SK-N-SH treated with all-trans-retinoic acid at 6 μM for 48 hours (cell line): ENCODE measurements at regions not wholly inside any gene's neighbourhood (a gene's known extent, or its start where the extent isn't known, plus 50 kb on each side); places are given as distances from the start of the nearest gene placed in this dataset.

Experiments
- ATAC-seq: fragments of 200-7000 bp; cut with Tn5 transposase; 3 replicates; pipeline ENCODE4 v1.9.1; 2020; ENCODE audit warnings: mild to moderate bottlenecking, moderate library complexity
- ARNTL ChIP-seq: fragments of 450-650 bp; formaldehyde crosslinking; IDR thresholded peaks from 2 replicates; pipeline ENCODE4 v1.5.0; 2020; ENCODE audit warnings: low read depth, mild to moderate bottlenecking, moderate library complexity, borderline replicate concordance
- BACH2 ChIP-seq: fragments of 250-450 bp; sonication (Bioruptor Pico); IDR thresholded peaks from 2 replicates; pipeline ENCODE4 v1.9.0; 2021; ENCODE audit warnings: mild to moderate bottlenecking, borderline replicate concordance
- CSDC2 ChIP-seq: fragments of 250-450 bp; sonication (Bioruptor Pico); IDR thresholded peaks from 2 replicates; pipeline ENCODE4 v1.5.0; 2020; ENCODE audit warnings: mild to moderate bottlenecking, moderate library complexity
- ESRRG ChIP-seq: fragments of 250-450 bp; sonication (Bioruptor Pico); IDR thresholded peaks from 2 replicates; pipeline ENCODE4 v1.6.1; 2021; ENCODE audit warnings: mild to moderate bottlenecking
- GLIS3 ChIP-seq: fragments of 250-450 bp; sonication (Bioruptor Pico); IDR thresholded peaks from 2 replicates; pipeline ENCODE4 v1.5.0; 2020; ENCODE audit warnings: mild to moderate bottlenecking, moderate library complexity
- ISL1 ChIP-seq: fragments of 250-450 bp; sonication (Bioruptor Pico); IDR thresholded peaks from 2 replicates; pipeline ENCODE4 v2.1.2; 2022; ENCODE audit warnings: mild to moderate bottlenecking, moderate library complexity
- OSR1 ChIP-seq: fragments of 250-450 bp; sonication (Bioruptor Pico); IDR thresholded peaks from 2 replicates; pipeline ENCODE4 v1.8.0; 2022; ENCODE audit warnings: moderate library complexity, mild to moderate bottlenecking, inconsistent platforms
- PPARA ChIP-seq: fragments of 250-450 bp; sonication (Bioruptor Pico); IDR thresholded peaks from 2 replicates; pipeline ENCODE4 v1.5.0; 2020; ENCODE audit warnings: mild to moderate bottlenecking, borderline replicate concordance
- RARB ChIP-seq: fragments of 250-450 bp; sonication (Bioruptor Pico); IDR thresholded peaks from 2 replicates; pipeline ENCODE4 v1.8.0; 2021; ENCODE audit warnings: mild to moderate bottlenecking, moderate library complexity
- SNAI2 ChIP-seq: fragments of 250-450 bp; sonication (Bioruptor Pico); IDR thresholded peaks from 2 replicates; pipeline ENCODE4 v1.5.0; 2020; ENCODE audit warnings: mild to moderate bottlenecking, moderate library complexity
- TCF4 ChIP-seq: fragments of 250-450 bp; sonication (Bioruptor Pico); IDR thresholded peaks from 2 replicates; pipeline ENCODE4 v1.8.0; 2021; ENCODE audit warnings: mild to moderate bottlenecking, moderate library complexity, borderline replicate concordance
- TOX ChIP-seq: fragments of 250-450 bp; sonication (Bioruptor Pico); IDR thresholded peaks from 2 replicates; pipeline ENCODE4 v1.8.0; 2021; ENCODE audit warnings: mild to moderate bottlenecking, moderate library complexity, borderline replicate concordance
- ZC3H10 ChIP-seq: fragments of 250-450 bp; sonication (Bioruptor Pico); IDR thresholded peaks from 2 replicates; pipeline ENCODE4 v1.5.1; 2021; ENCODE audit warnings: mild to moderate bottlenecking, moderate library complexity
- ZFP3 ChIP-seq: fragments of 250-450 bp; sonication (Bioruptor Pico); IDR thresholded peaks from 2 replicates; pipeline ENCODE4 v1.5.0; 2020; ENCODE audit warnings: mild to moderate bottlenecking, moderate library complexity
- ZFP30 ChIP-seq: fragments of 450-650 bp; formaldehyde crosslinking; IDR thresholded peaks from 2 replicates; pipeline ENCODE4 v1.5.0; 2022; ENCODE audit warnings: mild to moderate bottlenecking, moderate library complexity
- ZNF565 ChIP-seq: fragments of 450-650 bp; formaldehyde crosslinking; conservative IDR thresholded peaks from 2 replicates; pipeline ENCODE4 v1.5.0; 2020; ENCODE audit warnings: low read depth, mild to moderate bottlenecking, moderate library complexity
- ZNF70 ChIP-seq: fragments of 450-650 bp; formaldehyde crosslinking; IDR thresholded peaks from 2 replicates; pipeline ENCODE4 v1.5.0; 2020; ENCODE audit warnings: mild to moderate bottlenecking, moderate library complexity
- ZNF8 ChIP-seq: fragments of 450-650 bp; formaldehyde crosslinking; IDR thresholded peaks from 2 replicates; pipeline ENCODE4 v1.5.0; 2020; ENCODE audit warnings: mild to moderate bottlenecking, moderate library complexity
- TF ChIP-seq, protein P1 (sequence below): fragments of 250-450 bp; sonication (Bioruptor Pico); IDR thresholded peaks from 2 replicates; pipeline ENCODE4 v1.5.0; 2020; ENCODE audit warnings: mild to moderate bottlenecking, moderate library complexity
- TF ChIP-seq, protein P2 (sequence below): fragments of 250-450 bp; sonication (Bioruptor Pico); IDR thresholded peaks from 2 replicates; pipeline ENCODE4 v1.5.1; 2021; ENCODE audit warnings: mild to moderate bottlenecking, moderate library complexity
- TF ChIP-seq, protein P3 (sequence below): fragments of 250-450 bp; sonication (Bioruptor Pico); IDR thresholded peaks from 2 replicates; pipeline ENCODE4 v1.8.0; 2021; ENCODE audit warnings: low read depth, mild to moderate bottlenecking, moderate library complexity, borderline replicate concordance
- TF ChIP-seq, protein P4 (sequence below): fragments of 250-450 bp; sonication (Bioruptor Pico); IDR thresholded peaks from 2 replicates; pipeline ENCODE4 v1.8.0; 2020; ENCODE audit warnings: mild to moderate bottlenecking, moderate library complexity, borderline replicate concordance

DNA sequence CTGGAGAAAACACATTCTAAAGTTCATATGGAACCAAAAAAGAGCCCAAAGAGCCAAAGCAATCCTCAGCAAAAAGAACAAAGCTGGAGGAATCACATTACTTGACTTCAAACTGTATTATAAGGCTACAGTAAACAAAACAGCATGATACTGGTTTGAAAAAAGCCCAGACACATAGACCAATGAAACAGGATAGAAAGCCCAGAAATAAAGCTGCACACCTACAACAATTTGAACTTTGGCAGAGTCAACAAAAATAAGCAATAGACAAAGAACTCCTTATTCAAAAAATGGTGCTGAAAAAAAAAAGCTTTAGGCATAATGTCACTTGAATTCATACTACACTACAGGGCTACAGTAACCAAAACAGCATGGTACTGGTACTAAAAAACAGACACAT, 289.6 kb downstream of the NR4A2 start:
- ATAC-seq: no peak

DNA sequence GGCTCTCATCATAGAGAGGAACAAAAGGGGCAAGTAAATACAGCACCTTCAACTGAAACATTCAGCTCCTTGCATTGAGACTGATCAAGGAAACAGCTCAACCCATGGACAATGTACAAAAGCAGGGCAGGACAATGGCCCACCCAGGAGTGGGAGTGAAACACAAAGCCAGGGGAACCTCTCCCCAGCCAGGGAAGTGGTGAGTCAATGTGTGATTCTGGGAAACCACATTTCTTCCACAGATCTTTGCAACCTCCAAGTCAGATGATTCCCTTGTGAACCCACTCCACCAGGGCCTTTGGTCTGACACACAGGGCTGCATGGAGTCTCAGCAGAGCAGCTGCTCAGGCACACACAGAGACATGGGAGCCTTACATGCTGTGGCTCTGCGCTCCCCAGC, 294.5 kb downstream of the NR4A2 start:
- TF ChIP-seq ZFP30 (CRISPR knock-in tag): no peak
- no peak for ATAC-seq

More for the DNA sequence above, 289.6 kb downstream of the NR4A2 start:
- TF ChIP-seq SNAI2 (CRISPR knock-in tag) (no peak), PPARA (CRISPR knock-in tag) (no peak), GLIS3 (CRISPR knock-in tag) (no peak), ZFP3 (CRISPR knock-in tag) (no peak), ISL1 (CRISPR knock-in tag) (no peak), ZNF8 (CRISPR knock-in tag) (no peak)
- TF ChIP-seq, protein P1, sequence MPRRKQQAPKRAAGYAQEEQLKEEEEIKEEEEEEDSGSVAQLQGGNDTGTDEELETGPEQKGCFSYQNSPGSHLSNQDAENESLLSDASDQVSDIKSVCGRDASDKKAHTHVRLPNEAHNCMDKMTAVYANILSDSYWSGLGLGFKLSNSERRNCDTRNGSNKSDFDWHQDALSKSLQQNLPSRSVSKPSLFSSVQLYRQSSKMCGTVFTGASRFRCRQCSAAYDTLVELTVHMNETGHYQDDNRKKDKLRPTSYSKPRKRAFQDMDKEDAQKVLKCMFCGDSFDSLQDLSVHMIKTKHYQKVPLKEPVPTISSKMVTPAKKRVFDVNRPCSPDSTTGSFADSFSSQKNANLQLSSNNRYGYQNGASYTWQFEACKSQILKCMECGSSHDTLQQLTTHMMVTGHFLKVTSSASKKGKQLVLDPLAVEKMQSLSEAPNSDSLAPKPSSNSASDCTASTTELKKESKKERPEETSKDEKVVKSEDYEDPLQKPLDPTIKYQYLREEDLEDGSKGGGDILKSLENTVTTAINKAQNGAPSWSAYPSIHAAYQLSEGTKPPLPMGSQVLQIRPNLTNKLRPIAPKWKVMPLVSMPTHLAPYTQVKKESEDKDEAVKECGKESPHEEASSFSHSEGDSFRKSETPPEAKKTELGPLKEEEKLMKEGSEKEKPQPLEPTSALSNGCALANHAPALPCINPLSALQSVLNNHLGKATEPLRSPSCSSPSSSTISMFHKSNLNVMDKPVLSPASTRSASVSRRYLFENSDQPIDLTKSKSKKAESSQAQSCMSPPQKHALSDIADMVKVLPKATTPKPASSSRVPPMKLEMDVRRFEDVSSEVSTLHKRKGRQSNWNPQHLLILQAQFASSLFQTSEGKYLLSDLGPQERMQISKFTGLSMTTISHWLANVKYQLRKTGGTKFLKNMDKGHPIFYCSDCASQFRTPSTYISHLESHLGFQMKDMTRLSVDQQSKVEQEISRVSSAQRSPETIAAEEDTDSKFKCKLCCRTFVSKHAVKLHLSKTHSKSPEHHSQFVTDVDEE (CRISPR knock-in tag): no peak
- TF ChIP-seq, protein P2, sequence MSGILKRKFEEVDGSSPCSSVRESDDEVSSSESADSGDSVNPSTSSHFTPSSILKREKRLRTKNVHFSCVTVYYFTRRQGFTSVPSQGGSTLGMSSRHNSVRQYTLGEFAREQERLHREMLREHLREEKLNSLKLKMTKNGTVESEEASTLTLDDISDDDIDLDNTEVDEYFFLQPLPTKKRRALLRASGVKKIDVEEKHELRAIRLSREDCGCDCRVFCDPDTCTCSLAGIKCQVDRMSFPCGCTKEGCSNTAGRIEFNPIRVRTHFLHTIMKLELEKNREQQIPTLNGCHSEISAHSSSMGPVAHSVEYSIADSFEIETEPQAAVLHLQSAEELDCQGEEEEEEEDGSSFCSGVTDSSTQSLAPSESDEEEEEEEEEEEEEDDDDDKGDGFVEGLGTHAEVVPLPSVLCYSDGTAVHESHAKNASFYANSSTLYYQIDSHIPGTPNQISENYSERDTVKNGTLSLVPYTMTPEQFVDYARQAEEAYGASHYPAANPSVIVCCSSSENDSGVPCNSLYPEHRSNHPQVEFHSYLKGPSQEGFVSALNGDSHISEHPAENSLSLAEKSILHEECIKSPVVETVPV (CRISPR knock-in tag): no peak
- TF ChIP-seq, all 23 proteins: peak for 0

DNA sequence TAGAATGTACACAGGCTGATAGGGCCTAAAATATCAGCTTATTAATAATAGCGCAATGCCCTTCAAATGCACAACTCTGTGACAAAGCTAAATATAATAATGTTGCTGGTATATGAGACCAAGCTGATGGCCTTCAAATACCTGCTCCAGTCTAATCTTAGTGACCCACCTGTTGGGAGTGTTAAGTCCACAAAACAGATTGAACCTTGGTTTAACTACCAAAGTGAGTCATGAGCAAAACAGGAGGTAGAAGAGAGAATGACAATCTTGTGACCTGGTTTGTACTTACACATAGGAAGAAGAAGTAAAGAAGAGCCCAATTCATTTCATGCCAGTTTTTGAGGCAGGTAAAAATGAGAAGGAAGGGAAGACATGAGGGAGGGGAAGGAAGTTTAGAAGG, 295.0 kb downstream of the NR4A2 start:
- TF ChIP-seq TCF4 (no peak), ZFP30 (CRISPR knock-in tag) (no peak), PPARA (CRISPR knock-in tag) (no peak), CSDC2 (CRISPR knock-in tag) (no peak), SNAI2 (CRISPR knock-in tag) (no peak), BACH2 (no peak), ZNF8 (CRISPR knock-in tag) (no peak), OSR1 (CRISPR knock-in tag) (no peak), TOX (CRISPR knock-in tag) (no peak)
- TF ChIP-seq, protein P2 (CRISPR knock-in tag): no peak
- TF ChIP-seq, protein P3, sequence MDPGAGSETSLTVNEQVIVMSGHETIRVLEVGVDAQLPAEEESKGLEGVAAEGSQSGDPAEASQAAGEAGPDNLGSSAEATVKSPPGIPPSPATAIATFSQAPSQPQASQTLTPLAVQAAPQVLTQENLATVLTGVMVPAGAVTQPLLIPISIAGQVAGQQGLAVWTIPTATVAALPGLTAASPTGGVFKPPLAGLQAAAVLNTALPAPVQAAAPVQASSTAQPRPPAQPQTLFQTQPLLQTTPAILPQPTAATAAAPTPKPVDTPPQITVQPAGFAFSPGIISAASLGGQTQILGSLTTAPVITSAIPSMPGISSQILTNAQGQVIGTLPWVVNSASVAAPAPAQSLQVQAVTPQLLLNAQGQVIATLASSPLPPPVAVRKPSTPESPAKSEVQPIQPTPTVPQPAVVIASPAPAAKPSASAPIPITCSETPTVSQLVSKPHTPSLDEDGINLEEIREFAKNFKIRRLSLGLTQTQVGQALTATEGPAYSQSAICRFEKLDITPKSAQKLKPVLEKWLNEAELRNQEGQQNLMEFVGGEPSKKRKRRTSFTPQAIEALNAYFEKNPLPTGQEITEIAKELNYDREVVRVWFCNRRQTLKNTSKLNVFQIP (CRISPR knock-in tag): no peak
- TF ChIP-seq, all 23 proteins: peak for 0
- ATAC-seq: no peak

DNA sequence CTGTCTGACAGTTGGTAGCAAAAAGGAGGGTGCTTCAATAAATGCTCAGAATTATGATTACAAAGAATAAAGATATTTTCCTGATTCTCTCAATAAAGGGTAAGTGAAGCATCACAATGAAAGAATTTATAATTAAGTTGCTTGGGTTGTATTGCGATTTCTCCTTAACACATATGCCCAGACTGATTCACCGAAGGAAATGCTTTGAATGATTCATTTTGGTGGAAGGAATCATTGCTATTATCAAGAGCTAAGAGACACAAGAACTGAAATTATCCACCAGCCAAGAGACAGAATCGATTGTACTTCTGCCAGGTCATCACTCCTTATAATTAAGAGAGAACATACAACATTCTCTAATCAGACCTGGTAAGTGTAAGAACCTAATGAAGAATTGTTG, 301.4 kb downstream of the NR4A2 start:
- no peak for ATAC-seq
- no peak for TF ChIP-seq ZNF565 (CRISPR knock-in tag)
- no peak for TF ChIP-seq RARB (CRISPR knock-in tag)
- no peak for TF ChIP-seq ZFP30 (CRISPR knock-in tag)
- no peak for TF ChIP-seq TOX (CRISPR knock-in tag)
- TF ChIP-seq ARNTL (CRISPR knock-in tag): no peak
- no peak for TF ChIP-seq ESRRG (CRISPR knock-in tag)
- TF ChIP-seq ISL1 (CRISPR knock-in tag): no peak
- no peak for TF ChIP-seq ZNF8 (CRISPR knock-in tag)
- TF ChIP-seq ZC3H10 (CRISPR knock-in tag): no peak
- no peak for TF ChIP-seq ZNF70 (CRISPR knock-in tag)
- TF ChIP-seq PPARA (CRISPR knock-in tag): no peak
- TF ChIP-seq, protein P4, sequence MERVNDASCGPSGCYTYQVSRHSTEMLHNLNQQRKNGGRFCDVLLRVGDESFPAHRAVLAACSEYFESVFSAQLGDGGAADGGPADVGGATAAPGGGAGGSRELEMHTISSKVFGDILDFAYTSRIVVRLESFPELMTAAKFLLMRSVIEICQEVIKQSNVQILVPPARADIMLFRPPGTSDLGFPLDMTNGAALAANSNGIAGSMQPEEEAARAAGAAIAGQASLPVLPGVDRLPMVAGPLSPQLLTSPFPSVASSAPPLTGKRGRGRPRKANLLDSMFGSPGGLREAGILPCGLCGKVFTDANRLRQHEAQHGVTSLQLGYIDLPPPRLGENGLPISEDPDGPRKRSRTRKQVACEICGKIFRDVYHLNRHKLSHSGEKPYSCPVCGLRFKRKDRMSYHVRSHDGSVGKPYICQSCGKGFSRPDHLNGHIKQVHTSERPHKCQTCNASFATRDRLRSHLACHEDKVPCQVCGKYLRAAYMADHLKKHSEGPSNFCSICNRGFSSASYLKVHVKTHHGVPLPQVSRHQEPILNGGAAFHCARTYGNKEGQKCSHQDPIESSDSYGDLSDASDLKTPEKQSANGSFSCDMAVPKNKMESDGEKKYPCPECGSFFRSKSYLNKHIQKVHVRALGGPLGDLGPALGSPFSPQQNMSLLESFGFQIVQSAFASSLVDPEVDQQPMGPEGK (CRISPR knock-in tag): no peak
- TF ChIP-seq, protein P3 (CRISPR knock-in tag): no peak
- TF ChIP-seq, protein P2 (CRISPR knock-in tag): no peak
- no peak for TF ChIP-seq GLIS3 (CRISPR knock-in tag)
- no peak for TF ChIP-seq BACH2
- no peak for TF ChIP-seq TCF4
